ENCODE measurements at regions not wholly inside any gene's neighbourhood (a gene's known extent, or its start where the extent isn't known, plus 50 kb on each side); places are given as distances from the start of the nearest gene placed in this dataset.

- no peak for TF ChIP-seq ZNF407 (IDR thresholded peaks at IDR 0.05; ENCODE audit: low read depth)
- no peak for TF ChIP-seq VEZF1 (CRISPR knock-in tag; IDR thresholded peaks at IDR 0.05)
Observed at GRCh38 chr10:69747179-69747578, 54.5 kb upstream of the COL13A1 start (continued).

All from K562 (cell line).